SK-N-SH treated with all-trans-retinoic acid at 6 μM for 48 hours (cell line): ENCODE measurements at regions not wholly inside any gene's neighbourhood (a gene's known extent, or its start where the extent isn't known, plus 50 kb on each side); places are given as distances from the start of the nearest gene placed in this dataset.

Experiments
- ATAC-seq: fragments of 200-7000 bp; cut with Tn5 transposase; 3 replicates; pipeline ENCODE4 v1.9.1; 2020; ENCODE audit warnings: mild to moderate bottlenecking, moderate library complexity
- ARNTL ChIP-seq: fragments of 450-650 bp; formaldehyde crosslinking; IDR thresholded peaks from 2 replicates; pipeline ENCODE4 v1.5.0; 2020; ENCODE audit warnings: low read depth, mild to moderate bottlenecking, moderate library complexity, borderline replicate concordance
- BACH2 ChIP-seq: fragments of 250-450 bp; sonication (Bioruptor Pico); IDR thresholded peaks from 2 replicates; pipeline ENCODE4 v1.9.0; 2021; ENCODE audit warnings: mild to moderate bottlenecking, borderline replicate concordance
- CREB5 ChIP-seq: fragments of 250-450 bp; sonication (Bioruptor Pico); IDR thresholded peaks from 2 replicates; pipeline ENCODE4 v1.5.1; 2020; ENCODE audit warnings: low read depth, mild to moderate bottlenecking, moderate library complexity
- CSDC2 ChIP-seq: fragments of 250-450 bp; sonication (Bioruptor Pico); IDR thresholded peaks from 2 replicates; pipeline ENCODE4 v1.5.0; 2020; ENCODE audit warnings: mild to moderate bottlenecking, moderate library complexity
- CSRNP3 ChIP-seq: fragments of 250-450 bp; sonication (Bioruptor Pico); IDR thresholded peaks from 2 replicates; pipeline ENCODE4 v1.5.1; 2021; ENCODE audit warnings: mild to moderate bottlenecking, moderate library complexity
- ESRRG ChIP-seq: fragments of 250-450 bp; sonication (Bioruptor Pico); IDR thresholded peaks from 2 replicates; pipeline ENCODE4 v1.6.1; 2021; ENCODE audit warnings: mild to moderate bottlenecking
- GLIS3 ChIP-seq: fragments of 250-450 bp; sonication (Bioruptor Pico); IDR thresholded peaks from 2 replicates; pipeline ENCODE4 v1.5.0; 2020; ENCODE audit warnings: mild to moderate bottlenecking, moderate library complexity
- ISL1 ChIP-seq: fragments of 250-450 bp; sonication (Bioruptor Pico); IDR thresholded peaks from 2 replicates; pipeline ENCODE4 v2.1.2; 2022; ENCODE audit warnings: mild to moderate bottlenecking, moderate library complexity
- OSR1 ChIP-seq: fragments of 250-450 bp; sonication (Bioruptor Pico); IDR thresholded peaks from 2 replicates; pipeline ENCODE4 v1.8.0; 2022; ENCODE audit warnings: moderate library complexity, mild to moderate bottlenecking, inconsistent platforms
- PATZ1 ChIP-seq: fragments of 250-450 bp; sonication (Bioruptor Pico); IDR thresholded peaks from 2 replicates; pipeline ENCODE4 v1.8.0; 2020; ENCODE audit warnings: mild to moderate bottlenecking, moderate library complexity, borderline replicate concordance
- PPARA ChIP-seq: fragments of 250-450 bp; sonication (Bioruptor Pico); IDR thresholded peaks from 2 replicates; pipeline ENCODE4 v1.5.0; 2020; ENCODE audit warnings: mild to moderate bottlenecking, borderline replicate concordance
- RARB ChIP-seq: fragments of 250-450 bp; sonication (Bioruptor Pico); IDR thresholded peaks from 2 replicates; pipeline ENCODE4 v1.8.0; 2021; ENCODE audit warnings: mild to moderate bottlenecking, moderate library complexity
- SNAI2 ChIP-seq: fragments of 250-450 bp; sonication (Bioruptor Pico); IDR thresholded peaks from 2 replicates; pipeline ENCODE4 v1.5.0; 2020; ENCODE audit warnings: mild to moderate bottlenecking, moderate library complexity
- TCF4 ChIP-seq: fragments of 250-450 bp; sonication (Bioruptor Pico); IDR thresholded peaks from 2 replicates; pipeline ENCODE4 v1.8.0; 2021; ENCODE audit warnings: mild to moderate bottlenecking, moderate library complexity, borderline replicate concordance
- TOX ChIP-seq: fragments of 250-450 bp; sonication (Bioruptor Pico); IDR thresholded peaks from 2 replicates; pipeline ENCODE4 v1.8.0; 2021; ENCODE audit warnings: mild to moderate bottlenecking, moderate library complexity, borderline replicate concordance
- TSHZ2 ChIP-seq: fragments of 250-450 bp; sonication (Bioruptor Pico); IDR thresholded peaks from 2 replicates; pipeline ENCODE4 v1.5.0; 2020; ENCODE audit warnings: mild to moderate bottlenecking, moderate library complexity
- ZC3H10 ChIP-seq: fragments of 250-450 bp; sonication (Bioruptor Pico); IDR thresholded peaks from 2 replicates; pipeline ENCODE4 v1.5.1; 2021; ENCODE audit warnings: mild to moderate bottlenecking, moderate library complexity
- ZFP3 ChIP-seq: fragments of 250-450 bp; sonication (Bioruptor Pico); IDR thresholded peaks from 2 replicates; pipeline ENCODE4 v1.5.0; 2020; ENCODE audit warnings: mild to moderate bottlenecking, moderate library complexity
- ZFP30 ChIP-seq: fragments of 450-650 bp; formaldehyde crosslinking; IDR thresholded peaks from 2 replicates; pipeline ENCODE4 v1.5.0; 2022; ENCODE audit warnings: mild to moderate bottlenecking, moderate library complexity
- ZNF565 ChIP-seq: fragments of 450-650 bp; formaldehyde crosslinking; conservative IDR thresholded peaks from 2 replicates; pipeline ENCODE4 v1.5.0; 2020; ENCODE audit warnings: low read depth, mild to moderate bottlenecking, moderate library complexity
- ZNF70 ChIP-seq: fragments of 450-650 bp; formaldehyde crosslinking; IDR thresholded peaks from 2 replicates; pipeline ENCODE4 v1.5.0; 2020; ENCODE audit warnings: mild to moderate bottlenecking, moderate library complexity
- ZNF8 ChIP-seq: fragments of 450-650 bp; formaldehyde crosslinking; IDR thresholded peaks from 2 replicates; pipeline ENCODE4 v1.5.0; 2020; ENCODE audit warnings: mild to moderate bottlenecking, moderate library complexity

GRCh38 chr3:72319194-72320094, 528.8 kb downstream of the SHQ1 start:
- TF ChIP-seq CSDC2 (CRISPR knock-in tag) (no peak), CSRNP3 (no peak), ZNF565 (CRISPR knock-in tag) (no peak), TCF4 (CRISPR knock-in tag) (no peak), ESRRG (no peak), ZFP3 (CRISPR knock-in tag) (no peak), BACH2 (CRISPR knock-in tag) (no peak), TOX (CRISPR knock-in tag) (no peak), OSR1 (CRISPR knock-in tag) (no peak), ZC3H10 (CRISPR knock-in tag) (no peak), RARB (CRISPR knock-in tag) (no peak), ZNF70 (CRISPR knock-in tag) (no peak), ISL1 (no peak), ARNTL (CRISPR knock-in tag) (no peak), GLIS3 (CRISPR knock-in tag) (no peak), CREB5 (no peak), PPARA (CRISPR knock-in tag) (no peak), SNAI2 (no peak), TSHZ2 (CRISPR knock-in tag) (no peak)
- no peak for ATAC-seq

GRCh38 chr3:72318504-72319193, 529.6 kb downstream of the SHQ1 start:
- ATAC-seq, result no peak
- TF ChIP-seq CSRNP3 (no peak), CSDC2 (CRISPR knock-in tag) (no peak), TOX (CRISPR knock-in tag) (no peak), PATZ1 (CRISPR knock-in tag) (no peak), RARB (CRISPR knock-in tag) (no peak), ISL1 (no peak), BACH2 (CRISPR knock-in tag) (no peak), OSR1 (CRISPR knock-in tag) (no peak), ZNF8 (CRISPR knock-in tag) (no peak), ZC3H10 (CRISPR knock-in tag) (no peak), ZNF70 (CRISPR knock-in tag) (no peak), ARNTL (CRISPR knock-in tag) (no peak), ESRRG (no peak), ZFP30 (CRISPR knock-in tag) (no peak)
